RKO (cell line): ENCODE measurements at regions not wholly inside any gene's neighbourhood (a gene's known extent, or its start where the extent isn't known, plus 50 kb on each side); places are given as distances from the start of the nearest gene placed in this dataset.

Experiments used
- DNase-seq: peaks from one replicate; pipeline ENCODE4 v3.0.0-alpha.2; 2016; ENCODE audit warnings: low spot score

- DNase-seq: no peak
These were observed 184.4 kb upstream of the DYNLRB2 start for GRCh38 chr16:80356365-80356764.

DNA sequence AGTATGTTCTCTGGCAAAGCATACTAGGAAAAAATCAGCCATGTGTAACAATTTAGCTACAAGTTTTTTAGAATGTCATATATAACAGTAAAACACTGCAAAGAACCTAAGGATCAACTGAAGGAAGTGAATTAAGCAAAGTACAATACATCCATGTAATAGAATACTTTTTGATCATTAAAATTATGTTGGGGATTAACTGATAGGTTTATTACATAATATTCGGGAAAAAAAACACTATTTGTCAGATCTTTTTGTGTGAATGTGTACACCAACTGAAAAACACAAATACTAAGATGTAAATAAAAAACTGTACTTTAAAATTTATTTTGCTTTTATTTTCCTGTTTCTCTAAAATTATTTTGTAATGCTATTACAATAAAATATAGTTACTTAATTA is 185.5 kb upstream of the DYNLRB2 start:
- no peak for DNase-seq

DNA sequence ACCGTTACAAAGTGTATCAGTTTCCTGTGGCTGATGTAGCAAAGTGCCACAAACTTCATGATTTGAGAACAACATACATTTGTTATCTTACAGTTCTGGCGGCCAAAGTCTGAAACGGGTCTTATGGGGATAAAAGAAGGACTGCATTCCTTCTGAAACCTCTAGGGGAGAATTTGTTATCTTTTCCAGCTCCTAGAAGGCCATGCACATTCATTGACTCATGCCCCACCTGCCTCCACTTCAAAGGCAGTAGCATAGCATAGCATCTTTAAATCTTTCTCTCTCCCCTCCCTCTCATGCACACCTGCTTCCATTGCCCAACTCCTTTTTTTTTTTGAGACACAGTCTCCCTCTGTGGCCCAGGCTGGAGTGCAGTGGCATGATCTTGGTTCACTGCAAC is 190.7 kb upstream of the DYNLRB2 start:
- DNase-seq: no peak

DNA sequence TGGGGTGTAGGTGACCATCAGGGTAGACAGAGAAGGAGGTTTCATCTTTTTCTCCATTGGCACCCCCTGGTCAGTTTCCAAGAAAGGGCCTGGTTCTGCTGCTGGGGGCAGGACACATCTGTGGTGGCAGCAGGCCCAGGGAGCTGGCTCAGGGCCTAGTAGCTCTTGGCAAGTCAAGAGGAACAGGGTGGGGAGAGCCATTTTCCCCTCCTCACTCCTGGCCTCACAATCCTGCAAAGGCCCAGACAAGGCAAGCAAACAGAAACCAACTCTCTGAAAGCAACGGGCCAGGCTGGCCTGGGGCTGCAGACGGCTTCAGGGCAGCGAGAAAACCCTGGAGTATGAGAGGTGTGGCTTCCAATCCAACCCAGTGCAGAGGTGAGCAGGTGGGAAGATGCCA is 192.9 kb upstream of the DYNLRB2 start:
- no peak for DNase-seq

- no peak for DNase-seq
These were observed 193.8 kb upstream of the DYNLRB2 start for GRCh38 chr16:80347002-80347401.

- no peak for DNase-seq
These were observed 194.6 kb upstream of the DYNLRB2 start for GRCh38 chr16:80346111-80346632.

DNA sequence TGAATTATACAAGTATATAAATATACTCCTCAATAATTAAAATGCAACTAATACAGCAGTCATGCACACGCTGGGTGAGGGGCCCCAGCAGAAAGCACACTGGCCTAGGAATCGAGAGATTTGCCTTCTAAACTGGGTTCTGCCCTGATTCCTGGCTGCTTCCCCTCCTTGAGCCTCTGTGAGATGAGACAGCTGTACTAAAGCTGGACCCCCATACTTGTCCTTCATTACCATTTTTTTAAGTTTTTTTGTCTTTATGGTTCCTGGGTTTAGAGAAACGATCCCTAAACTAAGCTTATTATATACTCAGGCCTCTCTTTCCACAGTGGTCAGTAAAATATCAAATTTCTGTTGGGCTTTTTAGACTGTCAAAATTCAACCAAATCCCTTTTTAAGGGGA is 195.1 kb upstream of the DYNLRB2 start:
- DNase-seq: no peak

GRCh38 chr16:80344570-80344969 is 196.2 kb upstream of the DYNLRB2 start:
- DNase-seq: no peak

GRCh38 chr16:80341263-80341662 is 199.5 kb upstream of the DYNLRB2 start:
- no peak for DNase-seq

DNA sequence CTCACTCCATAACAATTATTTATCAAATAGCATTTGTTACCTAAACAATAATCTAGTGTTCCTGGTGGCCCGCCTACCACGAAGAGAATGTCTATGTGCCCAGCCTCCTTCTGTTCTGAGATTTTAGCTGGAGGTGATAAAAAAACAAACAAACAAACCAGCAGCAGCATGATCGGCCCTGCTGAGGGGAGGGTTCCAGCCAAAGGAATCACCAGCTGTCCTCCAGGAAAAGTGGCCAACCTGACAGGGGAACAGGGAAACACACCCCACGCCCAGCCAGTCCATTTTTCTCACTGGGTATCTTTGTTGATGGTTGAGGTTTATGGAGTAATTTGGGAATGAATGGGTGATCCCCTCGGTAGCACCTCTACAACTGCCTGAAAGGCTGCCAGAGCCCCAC is 203.0 kb upstream of the DYNLRB2 start:
- DNase-seq: no peak

- DNase-seq: no peak
These were observed 210.0 kb upstream of the DYNLRB2 start for GRCh38 chr16:80330803-80331202.

- DNase-seq: no peak
These were observed 210.6 kb upstream of the DYNLRB2 start for GRCh38 chr16:80330150-80330549.

GRCh38 chr16:80327740-80328139 is 213.1 kb upstream of the DYNLRB2 start:
- DNase-seq: no peak

DNA sequence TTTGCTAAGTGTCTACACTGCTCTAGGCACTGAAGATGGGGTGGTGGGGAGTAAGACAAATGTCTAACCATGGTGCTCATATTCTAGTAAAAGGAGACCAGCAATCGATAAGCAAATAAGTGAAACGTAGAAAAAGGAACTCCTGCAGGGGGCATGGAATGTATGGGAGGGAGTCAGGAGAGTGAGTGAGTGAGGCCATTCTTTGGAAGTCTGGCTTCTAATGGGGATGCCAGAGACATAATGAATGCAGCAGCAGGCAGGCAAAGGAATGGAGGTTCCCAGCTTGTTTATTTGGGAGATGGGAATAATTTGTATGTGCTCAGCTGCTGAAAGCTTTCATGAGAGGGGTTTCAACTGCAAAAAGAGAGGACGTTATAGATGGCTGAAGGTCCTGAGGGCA is 216.4 kb upstream of the DYNLRB2 start:
- no peak for DNase-seq

- no peak for DNase-seq
These were observed 217.0 kb upstream of the DYNLRB2 start for GRCh38 chr16:80323808-80324195.

DNA sequence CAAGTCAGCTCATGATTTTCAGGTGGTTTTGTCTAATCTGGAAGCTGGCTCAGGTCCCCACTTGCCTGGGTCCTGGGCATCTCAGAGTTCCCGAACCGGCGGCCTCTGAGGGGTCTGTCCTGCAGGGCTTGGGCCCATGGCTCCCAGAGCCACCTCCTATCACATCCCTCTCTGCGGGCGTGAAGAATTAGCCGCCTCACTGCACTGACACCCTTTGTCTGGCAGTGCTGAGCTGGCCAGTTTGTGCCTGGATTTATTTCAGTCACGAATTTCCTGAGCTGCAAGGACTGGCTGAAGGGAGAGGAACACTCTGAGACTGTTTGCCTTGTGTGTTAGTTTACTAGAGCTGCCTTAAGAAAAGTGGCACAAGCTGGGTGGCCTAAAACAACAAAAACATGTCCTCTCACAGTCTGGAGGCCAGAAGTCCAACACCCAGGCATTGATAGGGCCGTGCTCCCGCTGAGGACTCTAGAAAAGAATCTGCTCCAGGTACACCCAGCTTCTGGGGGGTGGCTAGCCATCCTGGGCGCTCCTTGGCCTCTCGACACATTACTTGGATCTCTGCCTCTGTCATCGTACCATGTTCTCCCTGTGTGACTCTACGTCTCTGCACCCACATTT is 217.5 kb upstream of the DYNLRB2 start:
- no peak for DNase-seq

DNA sequence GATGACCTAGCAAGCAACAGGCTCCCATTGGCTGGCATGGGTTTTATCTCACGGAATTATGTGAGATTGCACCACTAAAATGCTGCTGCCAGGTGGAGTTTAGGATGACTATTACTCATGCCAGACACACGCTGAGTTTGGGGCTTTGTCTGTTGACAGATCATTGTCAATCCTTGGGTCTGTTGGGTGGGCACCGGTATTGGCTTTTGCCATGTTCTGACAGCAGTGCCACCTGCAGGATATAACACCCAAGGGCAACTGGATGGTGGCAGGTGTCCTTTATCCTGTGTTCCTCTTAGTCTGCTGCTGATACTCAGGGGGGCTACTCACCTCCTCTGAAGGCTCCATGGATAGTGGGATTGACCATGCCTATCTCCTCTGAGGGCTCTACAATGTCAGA is 221.6 kb upstream of the DYNLRB2 start:
- DNase-seq: no peak

DNA sequence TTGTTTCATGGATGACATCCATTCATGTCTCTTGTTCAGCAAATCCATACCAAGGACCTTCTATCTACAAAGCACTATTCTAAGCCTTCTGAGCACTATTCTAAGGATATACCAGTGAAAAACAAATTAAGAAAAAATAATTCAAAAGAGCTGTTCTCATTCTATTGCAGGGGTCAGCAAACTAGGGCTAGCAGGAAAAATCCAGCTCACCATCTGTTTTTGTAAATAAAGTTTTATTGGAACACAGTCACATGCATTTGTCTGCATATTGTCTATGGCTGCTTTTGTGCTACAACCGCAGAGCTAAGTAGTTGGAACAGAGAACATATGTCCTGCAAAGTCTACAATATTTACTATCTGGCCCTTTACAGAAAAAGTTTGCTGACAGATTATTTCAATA is 222.7 kb upstream of the DYNLRB2 start:
- DNase-seq: no peak

DNA sequence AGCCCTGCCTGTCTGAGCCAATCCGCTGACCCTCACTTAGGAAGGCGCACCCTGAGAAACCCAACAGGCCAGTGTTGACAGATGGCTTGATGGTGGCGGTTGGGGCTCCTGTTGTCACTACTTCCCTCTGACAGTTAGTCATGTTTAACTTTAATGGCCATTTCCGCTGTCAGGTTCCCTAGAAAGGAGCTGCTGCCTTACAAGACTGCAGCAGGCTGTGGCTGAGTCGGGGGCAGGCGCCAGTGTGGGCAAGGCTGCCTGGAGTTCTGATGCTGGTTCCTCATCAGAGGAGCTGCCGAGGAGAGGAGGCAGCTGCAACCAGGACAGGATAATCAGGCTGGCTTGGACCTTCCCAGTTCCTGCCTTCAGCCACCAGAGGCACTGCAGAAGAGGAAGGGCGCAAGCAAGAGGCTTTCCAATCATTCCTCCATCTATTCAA is 223.2 kb upstream of the DYNLRB2 start:
- DNase-seq: peak; percentile 2

DNA sequence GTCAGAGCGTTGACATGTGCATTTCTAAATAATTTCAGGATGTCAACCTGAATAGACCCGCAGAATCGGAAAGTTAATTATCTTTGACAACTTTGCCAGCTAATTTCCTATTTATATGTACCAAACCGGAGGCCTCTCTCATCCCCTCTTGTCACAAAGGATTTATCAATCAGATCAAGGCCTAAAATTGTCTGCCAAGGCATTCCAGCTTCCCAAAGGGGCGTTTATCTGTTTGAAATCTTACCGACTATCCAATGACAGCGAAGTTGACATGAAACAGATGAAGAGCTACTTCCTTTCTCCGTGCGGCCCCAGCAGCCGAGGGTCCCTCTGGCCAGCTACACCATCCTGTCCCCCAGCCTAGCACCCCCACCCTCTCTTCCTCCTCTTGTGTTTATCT is 223.7 kb upstream of the DYNLRB2 start:
- DNase-seq: no peak

- no peak for DNase-seq
These were observed 226.8 kb upstream of the DYNLRB2 start for GRCh38 chr16:80314042-80314441.

DNA sequence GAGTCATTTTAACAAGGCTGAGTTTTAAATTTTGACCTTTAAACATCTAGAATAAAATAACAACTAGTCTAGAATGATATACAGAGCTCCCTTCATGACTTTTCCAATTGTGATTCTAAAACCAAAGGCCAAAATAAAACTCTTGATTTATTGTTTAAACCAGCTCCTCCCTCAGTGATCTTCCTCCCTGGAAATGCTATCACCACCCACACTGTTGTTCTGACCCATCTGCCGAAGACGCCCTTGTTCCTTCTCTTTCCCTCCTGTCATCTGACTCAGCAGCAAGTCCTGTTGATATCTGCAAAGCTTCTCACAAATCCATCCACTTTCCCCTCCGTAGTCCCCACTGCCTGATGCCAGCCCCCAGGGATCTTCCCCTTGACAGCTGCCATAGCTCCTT is 231.6 kb upstream of the DYNLRB2 start:
- no peak for DNase-seq

GRCh38 chr16:80305410-80305809 is 235.4 kb upstream of the DYNLRB2 start:
- DNase-seq: no peak

DNA sequence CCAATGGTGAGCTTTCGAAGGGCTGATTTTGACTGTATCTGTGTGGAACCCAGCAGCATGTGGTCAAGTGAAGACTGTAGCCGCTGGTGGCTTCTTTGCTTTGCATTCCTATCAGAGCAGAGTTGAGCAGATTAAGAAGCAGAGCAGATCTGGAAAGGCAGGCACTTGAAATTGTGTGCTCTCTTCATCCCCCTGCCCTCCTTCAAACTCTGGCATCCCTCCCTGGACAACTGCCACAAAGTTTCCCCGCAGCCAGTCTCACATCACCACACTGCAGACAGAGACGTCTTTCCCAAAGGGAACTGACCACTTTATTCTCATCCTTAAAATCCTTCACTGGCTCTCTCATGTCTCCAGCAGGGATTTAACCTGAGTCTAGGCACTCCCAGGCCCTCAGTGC is 237.1 kb upstream of the DYNLRB2 start:
- no peak for DNase-seq

GRCh38 chr16:80300876-80301275 is 239.9 kb upstream of the DYNLRB2 start:
- no peak for DNase-seq
